AG04450 (cell line): ENCODE measurements at regions not wholly inside any gene's neighbourhood (a gene's known extent, or its start where the extent isn't known, plus 50 kb on each side); places are given as distances from the start of the nearest gene placed in this dataset.

ENCODE experiments used
- CTCF ChIA-PET: fragments of 300-600, 350-600 bp; formaldehyde crosslinking; extraction: SDS; loops from one replicate; lab custom pipeline; 2022; ENCODE audit warnings: antibody characterized with exemption, inconsistent platforms; lab: Charles Lee
- POLR2A ChIA-PET: fragments of 350-600 bp; formaldehyde crosslinking; extraction: SDS; loops from one replicate; lab custom pipeline; 2021; ENCODE audit warnings: antibody characterized with exemption, inconsistent platforms; lab: Yijun Ruan, JAX
- DNase-seq: peaks from one replicate; pipeline ENCODE4 v3.0.0-alpha.2; 2011; ENCODE audit warnings: low read depth, low spot score
- H3K27ac ChIP-seq: one replicate; pipeline ENCODE4 v1.5.1; 2012; ENCODE audit warnings: low read depth, low read length, control low read depth
- H3K27me3 ChIP-seq: one replicate; pipeline ENCODE4 v1.6.0; 2012; ENCODE audit warnings: low read length; ENCODE audit not compliant: control insufficient read depth, insufficient read depth
- H3K4me3 ChIP-seq: 2 replicates; pipeline ENCODE4 v1.5.1; 2011; ENCODE audit warnings: mild to moderate bottlenecking, low read depth, low read length, control low read depth
- H3K9me3 ChIP-seq: 2 replicates; pipeline ENCODE4 v1.5.1; 2012; ENCODE audit warnings: low read length; ENCODE audit not compliant: control insufficient read depth, insufficient read depth
- CTCF ChIP-seq: IDR thresholded peaks from 2 replicates; pipeline ENCODE4 v1.5.1; 2011; ENCODE audit warnings: low read depth, low read length, control low read depth, inconsistent platforms

DNA sequence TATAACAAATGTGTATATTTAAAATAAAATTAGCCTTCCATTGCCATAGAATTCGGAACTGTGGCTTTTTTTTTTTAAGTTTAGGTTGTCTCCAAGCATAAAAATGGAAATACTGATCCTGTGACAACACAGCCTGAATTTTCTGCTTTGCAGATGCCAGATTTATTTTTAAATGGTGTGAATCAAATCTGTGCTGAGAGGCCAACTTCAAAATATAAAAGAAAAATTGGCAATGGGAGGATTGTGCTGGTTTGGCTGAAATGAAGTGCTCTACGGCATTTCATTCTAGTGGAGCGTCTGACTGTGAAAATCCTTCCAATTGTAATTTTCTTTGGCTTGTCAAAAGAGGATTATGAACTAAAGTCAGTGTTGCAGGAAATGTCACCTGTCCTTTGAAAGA is 580.3 kb upstream of the ZFP42 start:
- DNase-seq: no peak
- ChIA-PET POLR2A (no interaction called here), CTCF (interaction anchor here (0.6 kb wide), 1 partner anchor 7 kb away, joined by 4 read pairs; no protein-coding TSS in a partner anchor)
- TF ChIP-seq CTCF: no peak
- Histone ChIP-seq H3K27me3 (no peaks in the 10 kb centered on the region), H3K9me3 (no peaks in the 10 kb centered on the region), H3K27ac (no peak overlapping the region), H3K4me3 (no peak overlapping the region)

DNA sequence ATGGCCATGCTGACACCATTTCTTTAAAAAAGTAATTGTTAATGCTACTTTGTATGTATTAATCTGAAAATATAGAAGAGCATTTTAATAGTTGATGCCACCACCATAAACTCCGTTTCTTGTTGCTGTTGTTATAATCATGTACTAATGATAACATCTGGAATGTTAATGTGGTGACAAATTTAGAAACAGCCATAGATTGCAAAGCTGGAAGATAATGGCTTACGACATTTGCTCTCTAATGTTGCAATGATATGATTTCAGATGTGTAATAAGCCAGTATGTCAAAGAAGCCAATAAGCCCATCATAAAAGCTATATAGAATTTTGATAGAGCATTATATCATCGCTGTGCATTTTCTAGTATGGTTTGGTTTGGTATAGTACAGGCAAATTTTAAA is 579.4 kb upstream of the ZFP42 start:
- Histone ChIP-seq H3K9me3 (peaks cover 3% of the 10 kb centered on the region; the same call in 1 of the 2 replicates), H3K4me3 (no peak overlapping the region), H3K27ac (no peak overlapping the region), H3K27me3 (no peaks in the 10 kb centered on the region)
- POLR2A ChIA-PET: no interaction called here
- no peak for TF ChIP-seq CTCF
- no peak for DNase-seq
- CTCF ChIA-PET: interaction anchor here (0.6 kb wide), 1 partner anchor 1913 kb away, joined by 3 read pairs; no protein-coding TSS in a partner anchor

DNA sequence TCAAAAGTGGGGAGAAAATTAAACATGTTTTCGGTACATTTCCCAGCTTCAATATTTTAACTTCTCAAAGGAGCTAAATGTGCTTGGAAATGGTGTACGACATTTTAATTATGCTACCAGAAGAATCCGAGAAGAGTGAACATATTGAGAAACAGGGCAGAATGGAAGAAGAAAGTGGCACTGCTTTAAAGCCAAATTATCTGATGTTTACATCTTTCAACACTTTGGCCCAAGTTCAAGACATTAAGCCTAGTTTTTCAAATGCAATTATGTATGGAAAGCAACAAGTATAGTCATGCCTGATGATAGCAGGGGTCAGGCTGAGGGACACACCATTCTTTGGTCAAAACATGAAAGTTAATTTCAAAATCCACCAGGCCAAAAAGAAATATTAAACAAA is 577.9 kb upstream of the ZFP42 start:
- Histone ChIP-seq H3K27ac (no peak overlapping the region), H3K27me3 (no peaks in the 10 kb centered on the region), H3K4me3 (no peak overlapping the region), H3K9me3 (peaks cover 4% of the 10 kb centered on the region; the same call in 1 of the 2 replicates)
- ChIA-PET CTCF (no interaction called here), POLR2A (no interaction called here)
- TF ChIP-seq CTCF: no peak
- DNase-seq: no peak

GRCh38 chr4:187422655-187423054 is 572.9 kb upstream of the ZFP42 start:
- Histone ChIP-seq H3K27ac (no peak overlapping the region), H3K27me3 (no peaks in the 10 kb centered on the region), H3K4me3 (no peak overlapping the region), H3K9me3 (peaks cover 4% of the 10 kb centered on the region; the same call in 1 of the 2 replicates)
- CTCF ChIA-PET: interaction anchor here (0.6 kb wide), 1 partner anchor 8 kb away, joined by 4 read pairs; no protein-coding TSS in a partner anchor
- no peak for TF ChIP-seq CTCF
- no peak for DNase-seq
- POLR2A ChIA-PET: no interaction called here

DNA sequence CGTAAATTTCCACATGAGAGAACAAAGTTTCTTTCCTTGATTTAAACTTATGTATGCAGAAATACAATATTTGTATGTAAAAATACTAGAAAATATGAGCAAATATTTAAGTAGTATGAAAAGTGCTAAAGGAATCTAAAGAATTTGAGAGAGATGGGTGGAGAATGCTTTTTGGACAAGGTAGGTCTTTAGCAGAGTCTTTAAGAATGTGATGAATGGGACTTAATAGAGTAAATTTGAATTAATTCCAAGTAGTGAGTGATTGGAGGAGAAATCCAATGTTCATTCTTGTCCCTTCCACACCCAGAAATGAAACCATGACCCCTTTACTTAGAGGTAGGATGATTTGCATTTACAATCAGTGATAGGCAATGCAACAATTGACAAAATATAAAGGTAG is 570.9 kb upstream of the ZFP42 start:
- TF ChIP-seq CTCF: no peak

More for the DNA sequence above, 570.9 kb upstream of the ZFP42 start:
- no peak overlapping the region for H3K4me3 ChIP-seq
- ChIA-PET CTCF (no interaction called here), POLR2A (no interaction called here)
- H3K27ac ChIP-seq: no peak overlapping the region
- H3K27me3 ChIP-seq: no peaks in the 10 kb centered on the region
- H3K9me3 ChIP-seq: peaks cover 4% of the 10 kb centered on the region; the same call in 1 of the 2 replicates
- DNase-seq: no peak
